H9 (cell line): ENCODE measurements at regions not wholly inside any gene's neighbourhood (a gene's known extent, or its start where the extent isn't known, plus 50 kb on each side); places are given as distances from the start of the nearest gene placed in this dataset.

Experiments used
- DNase-seq: peaks from one replicate; pipeline ENCODE4 v3.0.0-alpha.2; 2017
- H2AFZ ChIP-seq: one replicate; pipeline ENCODE4 v1.6.1; 2013; ENCODE audit warnings: mild to moderate bottlenecking, low read length, control low read depth, moderate library complexity
- H2AK5ac ChIP-seq: 2 replicates; pipeline ENCODE4 v1.6.1; 2013; ENCODE audit warnings: low read length, control low read depth, mixed read lengths; ENCODE audit not compliant: insufficient read length
- H2BK120ac ChIP-seq: one replicate; pipeline ENCODE4 v1.6.1; 2013; ENCODE audit warnings: low read depth, mild to moderate bottlenecking, low read length, control low read depth, inconsistent platforms; ENCODE audit not compliant: poor library complexity, severe bottlenecking
- H2BK12ac ChIP-seq: 2 replicates; pipeline ENCODE4 v1.6.1; 2013; ENCODE audit warnings: low read length, control low read depth, mixed read lengths, low read depth; ENCODE audit not compliant: insufficient read length
- H2BK15ac ChIP-seq: 2 replicates; pipeline ENCODE4 v1.6.1; 2013; ENCODE audit warnings: low read depth, low read length, control low read depth
- H2BK20ac ChIP-seq: one replicate; pipeline ENCODE4 v1.6.1; 2013; ENCODE audit warnings: low read depth, mild to moderate bottlenecking, low read length, control low read depth, inconsistent platforms; ENCODE audit not compliant: poor library complexity, severe bottlenecking
- H2BK5ac ChIP-seq: 2 replicates; pipeline ENCODE4 v1.6.1; 2013; ENCODE audit warnings: low read length, control low read depth, mixed read lengths; ENCODE audit not compliant: insufficient read length
- H3K14ac ChIP-seq: 2 replicates; pipeline ENCODE4 v1.6.1; 2013; ENCODE audit warnings: low read length, control low read depth; ENCODE audit not compliant: insufficient read depth
- H3K18ac ChIP-seq: 2 replicates; pipeline ENCODE4 v1.6.1; 2013; ENCODE audit warnings: low read depth, mild to moderate bottlenecking, mixed read lengths, low read length, control low read depth; ENCODE audit not compliant: insufficient read length
- H3K23ac ChIP-seq: 2 replicates; pipeline ENCODE4 v1.6.1; 2013; ENCODE audit warnings: low read length, control low read depth, mixed read lengths, low read depth; ENCODE audit not compliant: insufficient read length
- H3K23me2 ChIP-seq: 2 replicates; pipeline ENCODE4 v1.6.1; 2013; ENCODE audit warnings: low read depth, mild to moderate bottlenecking, mixed read lengths, low read length, control low read depth; ENCODE audit not compliant: insufficient read length, poor library complexity, severe bottlenecking
- H3K27ac ChIP-seq: 2 replicates; pipeline ENCODE4 v1.5.1; 2013; ENCODE audit warnings: low read length, control low read depth, mixed read lengths, low read depth; ENCODE audit not compliant: insufficient read length
- H3K27me3 ChIP-seq: 2 replicates; pipeline ENCODE4 v1.6.1; 2013; ENCODE audit warnings: low read length, control low read depth, inconsistent platforms; ENCODE audit not compliant: insufficient read depth
- H3K4ac ChIP-seq: 2 replicates; pipeline ENCODE4 v1.6.1; 2013; ENCODE audit warnings: low read depth, mild to moderate bottlenecking, control low read depth, inconsistent platforms, low read length, moderate library complexity
- H3K4me1 ChIP-seq: 2 replicates; pipeline ENCODE4 v1.6.1; 2013; ENCODE audit warnings: low read length, control low read depth, inconsistent platforms; ENCODE audit not compliant: insufficient read depth
- H3K4me2 ChIP-seq: 2 replicates; pipeline ENCODE4 v1.6.1; 2013; ENCODE audit warnings: low read length, control low read depth, mixed read lengths; ENCODE audit not compliant: insufficient read length, insufficient read depth
- H3K56ac ChIP-seq: 2 replicates; pipeline ENCODE4 v1.6.1; 2013; ENCODE audit warnings: low read depth, mild to moderate bottlenecking, mixed read lengths, low read length, control low read depth; ENCODE audit not compliant: insufficient read length
- H3K79me1 ChIP-seq: 2 replicates; pipeline ENCODE4 v1.6.1; 2013; ENCODE audit warnings: low read depth, mild to moderate bottlenecking, moderate library complexity, low read length, control low read depth, inconsistent platforms; ENCODE audit not compliant: insufficient read depth, poor library complexity, severe bottlenecking
- H3K79me2 ChIP-seq: 2 replicates; pipeline ENCODE4 v1.6.1; 2013; ENCODE audit warnings: low read length, control low read depth, inconsistent platforms; ENCODE audit not compliant: insufficient read depth
- H3K9ac ChIP-seq: 2 replicates; pipeline ENCODE4 v1.6.1; 2013; ENCODE audit warnings: low read length, control low read depth, mixed read lengths; ENCODE audit not compliant: insufficient read length; ENCODE audit errors: extremely low read depth
- H3K9me3 ChIP-seq: one replicate; pipeline ENCODE4 v1.6.1; 2013; ENCODE audit warnings: low read depth, low read length, inconsistent platforms; ENCODE audit not compliant: control insufficient read depth
- H3T11ph ChIP-seq: one replicate; pipeline ENCODE4 v1.6.1; 2013; ENCODE audit warnings: mild to moderate bottlenecking, low read length, control low read depth, inconsistent platforms
- H4K20me1 ChIP-seq: one replicate; pipeline ENCODE4 v1.6.1; 2013; ENCODE audit not compliant: control insufficient read depth, insufficient read length, insufficient read depth
- H4K5ac ChIP-seq: 2 replicates; pipeline ENCODE4 v1.6.1; 2013; ENCODE audit warnings: low read depth, mild to moderate bottlenecking, mixed read lengths, low read length, control low read depth; ENCODE audit not compliant: insufficient read length
- H4K8ac ChIP-seq: replicated peaks from 2 replicates; pipeline ENCODE4 v1.6.1; 2013; ENCODE audit warnings: low read length, control low read depth, mixed read lengths, low read depth; ENCODE audit not compliant: insufficient read length
- H4K91ac ChIP-seq: 2 replicates; pipeline ENCODE4 v1.6.1; 2013; ENCODE audit warnings: low read depth, mild to moderate bottlenecking, moderate library complexity, mixed read lengths, low read length, control low read depth; ENCODE audit not compliant: insufficient read length
- H3K27ac Mint-ChIP-seq, 3 experiments: 2 replicates in 2 of 3; 3 replicates in 1 of 3; pipeline ENCODE4 v1.8.0; 2020 to 2021; ENCODE audit warnings: mixed read lengths in 3 of 3, mild to moderate bottlenecking in 1 of 3, moderate library complexity in 1 of 3
- H3K27me3 Mint-ChIP-seq: 2 replicates; pipeline ENCODE4 v1.8.0; 2021; ENCODE audit warnings: low read depth, mild to moderate bottlenecking, moderate library complexity, mixed read lengths
- H3K36me3 Mint-ChIP-seq, 3 experiments: 2 replicates in 2 of 3; 3 replicates in 1 of 3; pipeline ENCODE4 v1.8.0; 2020 to 2021; ENCODE audit warnings: low read depth in 3 of 3, mixed read lengths in 3 of 3; ENCODE audit not compliant: insufficient read depth in 1 of 3
- H3K4me1 Mint-ChIP-seq, 2 experiments: 2 replicates each; pipeline ENCODE4 v1.8.0; 2020; ENCODE audit warnings: mixed read lengths in 2 of 2
- H3K4me3 Mint-ChIP-seq, 2 experiments: 2 replicates in 1 of 2; 3 replicates in 1 of 2; pipeline ENCODE4 v1.8.0; 2020 to 2021; ENCODE audit warnings: mild to moderate bottlenecking in 2 of 2, mixed read lengths in 2 of 2, moderate library complexity in 1 of 2
- H3K9me3 Mint-ChIP-seq, 2 experiments: 2 replicates in 1 of 2; 3 replicates in 1 of 2; pipeline ENCODE4 v1.8.0; 2020; ENCODE audit warnings: mild to moderate bottlenecking in 2 of 2, mixed read lengths in 2 of 2, moderate library complexity in 1 of 2
- CTCF ChIP-seq: fragments of 200-600 bp; sonication (generic); conservative IDR thresholded peaks from 3 replicates; pipeline ENCODE4 v1.8.0; 2021; ENCODE audit warnings: antibody characterized with exemption, mild to moderate bottlenecking
- WGBS: extraction: QIAGEN DNeasy Blood & Tissue Kit; methylation state at CpG from one replicate; pipeline ENCODE4 v1.1.7; 2013; ENCODE audit warnings: missing lambda C conversion rate, low lambda C conversion rate, mixed read lengths; ENCODE audit not compliant: insufficient read length; ENCODE audit errors: extremely low coverage; 5-methylcytosine and 5-hydroxymethylcytosine counted together

GRCh38 chr3:5889374-5889773 lies 701.9 kb downstream of the EDEM1 start:
- no peaks in the 10 kb centered on the region for H3K9me3 ChIP-seq
- H3K4me1 Mint-ChIP-seq, result no peaks in the 10 kb centered on the region
- H3K23me2 ChIP-seq, result no peaks in the 10 kb centered on the region
- no peak overlapping the region for H3K27ac Mint-ChIP-seq
- no peak overlapping the region for H2BK20ac ChIP-seq
- no peak overlapping the region for H3K23ac ChIP-seq
- no peak overlapping the region for H3K56ac ChIP-seq
- H2AK5ac ChIP-seq, result no peak overlapping the region
- no peak overlapping the region for H3K4me2 ChIP-seq
- H2BK15ac ChIP-seq, result no peak overlapping the region
- no peak overlapping the region for H3K27ac ChIP-seq
- H2BK120ac ChIP-seq, result no peak overlapping the region
- WGBS, result no CpG with 5 or more reads among the region's 3 CpGs
- no peak overlapping the region for H3K9ac ChIP-seq
- no peak overlapping the region for H3K18ac ChIP-seq
- no peaks in the 10 kb centered on the region for H3K36me3 Mint-ChIP-seq
- no peak for TF ChIP-seq CTCF
- H2AFZ ChIP-seq, result no peak overlapping the region
- H2BK12ac ChIP-seq, result no peak overlapping the region
- no peak overlapping the region for H3K14ac ChIP-seq
- H3K27me3 Mint-ChIP-seq, result no peaks in the 10 kb centered on the region
- H4K8ac ChIP-seq, result no peak overlapping the region
- no peak overlapping the region for H2BK5ac ChIP-seq
- no peak overlapping the region for H4K5ac ChIP-seq
- no peak overlapping the region for H3K4ac ChIP-seq
- no peaks in the 10 kb centered on the region for H3K79me2 ChIP-seq
- H3K9me3 Mint-ChIP-seq, result peaks cover 0 to 2% of the 10 kb centered on the region in 2 experiments; a peak in 2 of 5 replicates
- H3K4me3 Mint-ChIP-seq, result no peak overlapping the region
- no peak overlapping the region for H4K91ac ChIP-seq
- H3K27me3 ChIP-seq, result no peaks in the 10 kb centered on the region
- H4K20me1 ChIP-seq, result no peaks in the 10 kb centered on the region
- H3K4me1 ChIP-seq, result no peaks in the 10 kb centered on the region
- H3T11ph ChIP-seq, result no peak overlapping the region
- H3K79me1 ChIP-seq, result no peaks in the 10 kb centered on the region
- DNase-seq, result no peak
